HCEC 1CT (cell line): ENCODE measurements at regions not wholly inside any gene's neighbourhood (a gene's known extent, or its start where the extent isn't known, plus 50 kb on each side); places are given as distances from the start of the nearest gene placed in this dataset.

ENCODE experiments used
- DNase-seq: peaks from one replicate; pipeline ENCODE4 v3.0.0-alpha.2; 2017

- DNase-seq: no peak
These were observed 786.9 kb upstream of the IGFBP3 start for GRCh38 chr7:46707973-46708372.

- no peak for DNase-seq
These were observed 784.5 kb upstream of the IGFBP3 start for GRCh38 chr7:46705386-46706255.

GRCh38 chr7:46696741-46697140 lies 775.7 kb upstream of the IGFBP3 start:
- DNase-seq: no peak

GRCh38 chr7:46695051-46695708 lies 774.1 kb upstream of the IGFBP3 start:
- no peak for DNase-seq

- no peak for DNase-seq
These were observed 773.0 kb upstream of the IGFBP3 start for GRCh38 chr7:46694058-46694457.

GRCh38 chr7:46687203-46687602 lies 766.1 kb upstream of the IGFBP3 start:
- DNase-seq: no peak

GRCh38 chr7:46685051-46685450 lies 764.0 kb upstream of the IGFBP3 start:
- DNase-seq: no peak

GRCh38 chr7:46682836-46683624 lies 762.0 kb upstream of the IGFBP3 start:
- DNase-seq: peak; percentile 20

GRCh38 chr7:46681865-46682503 lies 760.9 kb upstream of the IGFBP3 start:
- DNase-seq: no peak

GRCh38 chr7:46680147-46680546 lies 759.1 kb upstream of the IGFBP3 start:
- DNase-seq: no peak

GRCh38 chr7:46679671-46680070 lies 758.6 kb upstream of the IGFBP3 start:
- no peak for DNase-seq

GRCh38 chr7:46678421-46678820 lies 757.3 kb upstream of the IGFBP3 start:
- DNase-seq: no peak

GRCh38 chr7:46675456-46675855 lies 754.4 kb upstream of the IGFBP3 start:
- DNase-seq: no peak

GRCh38 chr7:46672861-46673260 lies 751.8 kb upstream of the IGFBP3 start:
- DNase-seq: no peak

GRCh38 chr7:46671108-46671769 lies 750.2 kb upstream of the IGFBP3 start:
- no peak for DNase-seq

- no peak for DNase-seq
These were observed 748.0 kb upstream of the IGFBP3 start for GRCh38 chr7:46669028-46669427.

GRCh38 chr7:46664453-46664852 lies 743.4 kb upstream of the IGFBP3 start:
- no peak for DNase-seq

GRCh38 chr7:46663025-46663424 lies 742.0 kb upstream of the IGFBP3 start:
- DNase-seq: no peak

GRCh38 chr7:46661431-46661830 lies 740.4 kb upstream of the IGFBP3 start:
- no peak for DNase-seq

GRCh38 chr7:46660402-46660980 lies 739.4 kb upstream of the IGFBP3 start:
- peak; percentile 17 for DNase-seq

- DNase-seq: no peak
These were observed 737.2 kb upstream of the IGFBP3 start for GRCh38 chr7:46658281-46658680.
